ENCODE measurements at regions not wholly inside any gene's neighbourhood (a gene's known extent, or its start where the extent isn't known, plus 50 kb on each side); places are given as distances from the start of the nearest gene placed in this dataset.

GRCh38 chr2:237195396-237196120, 109.9 kb downstream of the COPS8 start:
- no peak overlapping the region for H3K4me3 ChIP-seq (ENCODE audit: low read depth, low read length)

GRCh38 chr2:237196409-237196808, 110.7 kb downstream of the COPS8 start:
- no peak overlapping the region for H3K4me3 ChIP-seq (ENCODE audit: low read depth, low read length)
- no peak for TF ChIP-seq CTCF (IDR thresholded peaks at IDR 0.05; ENCODE audit: borderline replicate concordance, insufficient read depth, low read depth, low read length)

More at GRCh38 chr2:237195396-237196120, 109.9 kb downstream of the COPS8 start:
- no peak for TF ChIP-seq CTCF (IDR thresholded peaks at IDR 0.05; ENCODE audit: borderline replicate concordance, insufficient read depth, low read depth, low read length)

- TF ChIP-seq CTCF (IDR thresholded peaks at IDR 0.05; ENCODE audit: borderline replicate concordance, insufficient read depth, low read depth, low read length) = no peak
- H3K4me3 ChIP-seq (ENCODE audit: low read depth, low read length) = no peak overlapping the region
Measured at GRCh38 chr2:237196866-237197618, 111.4 kb downstream of the COPS8 start.

GRCh38 chr2:237198164-237198855, 112.6 kb downstream of the COPS8 start:
- TF ChIP-seq CTCF (IDR thresholded peaks at IDR 0.05; ENCODE audit: borderline replicate concordance, insufficient read depth, low read depth, low read length) = no peak
- H3K4me3 ChIP-seq (ENCODE audit: low read depth, low read length) = no peak overlapping the region

GRCh38 chr2:237199082-237199481, 113.4 kb downstream of the COPS8 start:
- H3K4me3 ChIP-seq (ENCODE audit: low read depth, low read length) = no peak overlapping the region
- no peak for TF ChIP-seq CTCF (IDR thresholded peaks at IDR 0.05; ENCODE audit: borderline replicate concordance, insufficient read depth, low read depth, low read length)

- no peak for TF ChIP-seq CTCF (IDR thresholded peaks at IDR 0.05; ENCODE audit: borderline replicate concordance, insufficient read depth, low read depth, low read length)
- no peak overlapping the region for H3K4me3 ChIP-seq (ENCODE audit: low read depth, low read length)
Measured at GRCh38 chr2:237199577-237199976, 113.9 kb downstream of the COPS8 start.

All from GM12875 (cell line).